8988T (cell line): ENCODE measurements at regions not wholly inside any gene's neighbourhood (a gene's known extent, or its start where the extent isn't known, plus 50 kb on each side); places are given as distances from the start of the nearest gene placed in this dataset.
"Not testable (repeated sequence)": the region's sequence is repeated elsewhere in the genome, so short reads cannot be mapped to it uniquely, and the experiment has no call there.

ENCODE experiments used
- DNase-seq: peaks from one replicate; pipeline ENCODE4 v3.0.0; 2011

DNA sequence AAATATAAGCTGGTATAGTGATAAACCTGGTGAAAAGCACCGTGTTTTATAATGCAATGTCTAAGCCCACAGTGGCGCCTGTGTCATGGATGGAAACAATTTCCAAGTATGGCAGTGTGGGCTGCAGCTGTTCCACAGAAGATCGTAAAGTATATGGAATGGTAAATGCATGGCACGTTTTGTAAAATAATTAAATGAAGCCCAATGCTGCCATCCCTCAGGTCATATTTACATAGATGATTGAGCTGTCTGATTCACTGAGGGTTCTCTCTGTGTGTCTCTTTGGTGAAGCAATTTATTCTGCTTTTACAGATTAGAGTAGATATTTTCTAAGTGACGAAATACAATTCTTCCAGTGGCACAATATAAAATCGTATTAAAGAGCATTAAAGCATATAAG is 164.8 kb downstream of the ASMT start:
- no peak for DNase-seq

DNA sequence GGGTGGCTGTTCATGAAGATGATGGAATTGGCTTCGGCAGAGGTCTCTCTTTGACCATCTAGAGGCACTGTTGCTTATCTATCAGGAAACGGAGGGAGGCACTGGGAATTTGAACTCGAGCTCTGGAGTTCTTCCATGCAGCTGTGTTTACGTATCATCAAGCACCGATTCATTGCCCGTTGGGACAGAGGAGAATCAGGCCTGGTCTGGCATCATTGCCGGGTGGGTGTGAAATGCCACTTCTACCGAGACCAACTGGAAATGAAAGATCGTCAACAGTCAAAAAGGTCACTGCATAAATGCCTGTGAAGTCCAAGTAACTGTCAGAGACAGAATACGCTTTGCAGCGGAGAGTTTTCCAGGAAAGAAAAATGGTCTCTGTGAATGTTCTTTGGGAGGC is 166.9 kb downstream of the ASMT start:
- DNase-seq, result no peak

GRCh38 chrX:1784773-1785172 is 169.9 kb downstream of the ASMT start:
- DNase-seq, result no peak

GRCh38 chrX:1788300-1788911 is 173.5 kb downstream of the ASMT start:
- DNase-seq, result no peak

DNA sequence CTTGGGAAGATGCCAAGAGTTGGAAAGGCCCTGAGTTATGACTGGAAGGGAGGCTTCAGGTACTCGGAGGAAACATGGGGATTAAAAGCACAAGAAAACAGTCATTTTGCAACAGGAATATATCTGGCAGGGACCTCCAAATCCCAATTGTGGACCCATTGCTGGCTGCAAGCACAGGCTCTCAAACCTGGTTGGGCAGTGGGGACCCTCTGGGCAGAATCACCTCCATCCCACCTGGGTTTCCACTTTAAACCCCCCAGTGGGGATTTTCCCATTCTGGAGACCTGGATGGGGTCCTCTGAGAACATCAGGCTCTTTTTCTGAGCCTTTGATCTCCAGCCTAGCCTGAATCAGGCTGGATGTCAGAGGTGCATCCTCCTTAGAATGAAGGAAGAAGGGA is 177.8 kb downstream of the ASMT start:
- DNase-seq, result no peak

DNA sequence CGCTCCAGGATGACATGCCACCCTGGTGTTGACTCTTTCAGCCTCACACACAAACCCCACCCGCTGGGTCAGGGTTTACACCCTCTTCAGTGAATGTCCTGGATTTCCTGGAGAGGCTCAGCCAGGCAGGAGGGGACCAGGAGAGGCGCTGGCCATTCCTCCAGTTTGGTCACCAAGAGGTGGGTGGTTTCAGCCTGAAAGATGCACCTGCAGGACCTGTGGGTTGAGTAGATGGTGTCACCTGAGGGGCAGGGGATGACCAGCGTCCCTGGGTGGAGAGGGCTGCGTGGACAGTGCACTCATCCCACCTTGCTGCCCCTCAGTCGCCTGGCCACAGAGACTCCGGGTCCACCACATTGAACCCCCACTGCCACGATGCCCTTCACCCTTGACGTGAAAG is 179.7 kb downstream of the ASMT start:
- DNase-seq, result no peak

DNA sequence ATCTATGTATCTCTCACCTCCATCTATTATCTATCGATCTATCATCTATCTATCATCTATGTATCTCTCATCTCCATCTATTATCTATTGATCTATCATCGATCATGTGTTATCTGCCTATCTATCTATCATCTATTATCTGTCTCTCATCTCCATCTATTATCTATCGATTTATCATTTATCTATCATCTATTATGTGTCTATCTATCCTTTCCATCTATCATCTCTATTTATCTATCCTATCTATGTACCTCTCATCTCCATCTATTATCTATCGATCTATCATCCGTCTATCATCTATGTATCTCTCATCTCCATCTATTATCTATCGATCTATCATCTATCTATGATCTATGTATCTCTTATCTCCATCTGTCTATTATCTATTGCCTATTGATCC is 188.1 kb downstream of the ASMT start:
- DNase-seq, result no peak

DNA sequence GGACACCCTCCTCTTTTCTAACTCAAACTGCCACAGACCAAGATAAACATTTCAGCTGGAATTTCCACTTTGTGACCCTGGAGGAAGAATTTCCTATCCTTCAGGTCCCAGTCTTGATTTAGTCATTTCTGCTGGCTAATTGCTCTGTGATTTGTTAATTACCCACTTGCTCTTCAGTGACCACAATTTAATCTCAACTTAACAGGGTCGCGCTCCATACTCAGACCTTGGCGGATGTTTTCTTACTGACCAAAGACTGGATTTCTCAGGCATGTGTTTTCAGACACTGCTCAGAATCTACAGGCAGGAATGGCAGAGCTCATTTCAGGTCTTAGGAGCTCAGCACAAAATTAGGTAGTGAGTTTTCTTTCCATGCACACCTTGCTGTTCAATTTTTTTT is 188.9 kb downstream of the ASMT start:
- no peak for DNase-seq

DNA sequence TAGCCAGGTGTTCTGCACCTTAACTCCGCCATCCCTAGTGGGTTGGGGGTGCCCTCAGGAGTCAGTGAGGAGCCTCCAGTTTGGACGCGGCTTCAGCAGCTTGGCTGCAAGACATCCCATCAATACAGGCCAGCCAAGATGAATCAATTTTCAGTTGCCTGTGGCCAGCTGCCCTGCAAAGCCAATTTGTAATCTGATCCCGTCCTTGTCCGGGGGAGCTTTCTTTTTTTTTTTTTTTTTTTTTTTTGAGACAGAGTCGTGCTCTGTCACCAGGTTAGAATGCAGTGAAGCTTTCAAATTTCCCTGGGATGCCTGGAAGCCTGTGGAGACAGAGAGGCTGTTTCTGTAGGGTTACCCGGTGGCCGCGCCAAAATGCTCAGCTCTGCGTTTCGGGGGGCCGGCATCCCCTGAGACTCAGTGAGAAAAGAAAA is 192.5 kb downstream of the ASMT start:
- DNase-seq, result no peak

DNA sequence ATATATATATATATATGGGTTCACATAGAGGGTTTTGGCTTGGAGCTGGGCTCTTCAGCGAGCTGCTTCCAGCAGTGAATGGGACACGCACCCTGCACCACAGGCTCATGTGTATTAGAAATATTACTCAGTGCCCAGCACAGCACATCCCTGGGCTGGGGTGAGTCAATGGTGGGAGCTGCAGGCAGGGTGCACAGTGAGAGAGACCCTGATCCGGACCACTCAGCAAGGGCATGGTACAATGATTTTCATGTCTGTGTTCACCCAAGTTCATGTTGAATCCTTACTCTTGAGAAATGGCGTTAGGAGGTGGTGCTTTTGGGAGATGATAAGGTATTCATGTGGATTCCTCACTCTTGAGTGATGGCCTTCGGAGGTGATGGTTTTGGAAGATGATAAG is 194.7 kb downstream of the ASMT start:
- DNase-seq, result no peak

- no peak for DNase-seq
These were observed 198.9 kb downstream of the ASMT start for GRCh38 chrX:1813809-1814208.

GRCh38 chrX:1815456-1816175 is 200.8 kb downstream of the ASMT start:
- no peak for DNase-seq

- DNase-seq, result not testable (repeated sequence)
These were observed 201.6 kb downstream of the ASMT start for GRCh38 chrX:1816387-1816982.

DNA sequence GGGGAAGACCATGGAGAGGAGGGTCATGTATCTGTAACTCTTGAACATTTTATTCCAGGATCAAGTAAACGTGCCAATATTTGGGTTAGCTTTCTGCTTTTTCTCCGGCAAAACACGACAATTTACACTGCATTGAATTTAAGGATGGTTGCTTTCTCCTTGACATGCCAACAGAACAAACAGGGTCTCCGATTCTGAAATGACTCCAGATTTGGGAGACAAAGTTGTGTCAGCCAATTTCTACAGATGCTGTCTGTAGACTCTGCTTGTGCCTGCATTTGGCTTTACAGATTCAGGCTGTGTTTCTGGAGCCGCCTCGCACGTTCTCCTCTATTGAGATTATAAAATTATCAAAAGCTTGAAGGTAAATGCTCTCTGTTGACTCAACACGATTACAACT is 207.0 kb downstream of the ASMT start:
- DNase-seq, result no peak

DNA sequence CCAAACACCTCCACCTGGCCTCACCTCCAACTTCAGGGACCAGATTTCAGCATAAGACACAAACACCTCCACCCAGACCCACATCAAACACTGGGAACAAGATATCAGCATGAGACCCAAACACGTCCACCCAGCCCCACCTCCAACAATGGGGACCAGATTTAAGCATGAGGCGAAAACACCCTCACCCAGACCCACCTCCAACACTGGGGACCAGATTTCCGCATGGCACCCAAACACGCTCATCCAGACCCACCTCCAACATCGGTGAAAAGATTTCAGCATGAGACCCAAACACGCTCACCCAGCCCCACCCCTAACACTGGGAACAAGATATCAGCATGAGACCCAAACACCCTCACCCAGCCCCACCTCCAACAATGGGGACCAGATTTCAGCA is 210.0 kb downstream of the ASMT start:
- no peak for DNase-seq

DNA sequence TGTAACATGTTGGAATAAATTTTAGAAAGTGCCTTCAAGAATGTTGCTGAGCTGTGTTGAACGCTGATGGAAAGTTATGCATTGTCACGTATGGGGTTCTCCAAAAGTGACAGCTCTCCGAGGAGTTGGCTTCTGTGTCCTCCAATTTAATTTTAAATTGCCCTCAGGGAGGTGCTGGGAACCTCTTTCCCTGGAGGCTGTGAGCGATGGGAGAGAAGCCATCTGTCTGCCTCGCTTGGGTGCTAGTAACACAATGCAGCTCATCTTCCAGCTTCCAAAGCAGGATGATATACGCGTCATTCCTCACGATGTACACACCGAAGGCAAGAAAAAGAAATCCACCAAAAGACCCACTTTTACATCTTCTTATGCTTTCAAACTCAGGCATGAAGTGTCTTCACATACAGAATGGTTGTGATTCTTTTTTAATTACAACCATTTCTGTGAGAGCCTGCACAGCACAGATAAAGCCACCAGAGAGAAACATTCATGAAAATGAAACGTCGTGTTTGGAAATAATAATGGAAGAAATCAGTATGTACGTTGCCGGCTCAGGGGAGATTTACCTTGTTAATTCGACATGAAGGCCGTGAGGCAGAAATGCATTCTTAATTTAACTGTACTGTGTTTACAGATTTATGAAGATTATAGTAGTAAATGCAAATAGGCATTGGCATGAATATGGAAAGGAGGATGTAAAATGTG is 218.9 kb downstream of the ASMT start:
- DNase-seq, result no peak

- no peak for DNase-seq
These were observed 220.2 kb downstream of the ASMT start for GRCh38 chrX:1835056-1835455.

GRCh38 chrX:1836683-1837082 is 221.8 kb downstream of the ASMT start:
- DNase-seq, result no peak

DNA sequence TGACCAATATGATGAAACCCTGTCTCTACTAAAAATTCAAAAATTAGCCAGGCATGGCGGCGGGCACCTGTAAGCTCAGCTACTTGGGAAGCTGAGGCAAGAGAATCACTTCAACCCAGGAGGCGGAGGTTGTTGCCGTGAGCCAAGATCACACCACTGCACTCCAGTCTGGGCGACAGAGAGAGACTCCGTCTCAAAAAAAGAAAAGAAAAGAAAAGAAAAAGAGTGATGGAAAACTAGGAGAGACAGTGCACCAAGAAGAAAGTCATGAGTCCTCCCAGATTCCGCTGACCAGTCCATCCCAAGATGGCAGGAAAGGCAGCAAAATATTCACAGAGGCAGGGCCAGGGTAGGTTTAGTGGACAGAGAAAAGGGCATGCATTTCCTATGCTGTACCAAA is 226.9 kb downstream of the ASMT start:
- no peak for DNase-seq

DNA sequence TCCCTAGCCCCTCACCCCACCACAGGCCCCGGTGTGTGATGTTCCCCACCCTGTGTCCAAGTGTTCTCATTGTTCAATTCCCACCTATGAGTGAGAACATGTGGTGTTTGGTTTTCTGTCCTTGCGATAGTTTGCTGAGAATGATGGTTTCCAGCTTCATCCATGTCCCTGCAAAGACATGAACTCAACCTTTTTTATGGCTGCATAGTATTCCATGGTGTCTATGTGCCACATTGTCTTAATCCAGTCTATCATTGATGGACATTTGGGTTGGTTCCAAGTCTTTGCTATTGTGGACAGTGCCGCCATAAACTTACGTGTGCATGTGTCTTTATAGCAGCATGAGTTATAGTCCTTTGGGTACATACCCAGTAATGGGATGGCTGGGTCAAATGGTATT is 232.1 kb downstream of the ASMT start:
- not testable (repeated sequence) for DNase-seq

DNA sequence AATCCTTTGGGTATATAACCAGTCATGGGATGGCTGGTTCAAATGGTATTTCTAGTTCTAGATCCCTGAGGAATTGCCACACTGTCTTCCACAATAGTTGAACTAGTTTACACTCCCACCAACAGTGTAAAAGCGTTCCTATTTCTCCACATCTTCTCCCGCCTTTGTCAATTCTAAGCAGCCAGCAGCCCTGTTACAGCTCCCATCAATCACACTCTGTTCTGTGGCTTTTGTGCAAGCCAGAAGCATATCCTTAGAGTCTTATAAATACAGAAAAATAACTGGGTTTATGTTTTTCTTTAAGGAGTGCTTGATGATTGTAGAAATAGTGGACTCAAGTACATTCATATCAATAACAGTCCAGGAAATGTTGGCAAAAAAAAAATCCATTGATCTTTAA is 232.9 kb downstream of the ASMT start:
- not testable (repeated sequence) for DNase-seq

- DNase-seq, result no peak
These were observed 236.7 kb downstream of the ASMT start for GRCh38 chrX:1851527-1851926.

GRCh38 chrX:1852082-1852481 is 237.2 kb downstream of the ASMT start:
- DNase-seq, result no peak

DNA sequence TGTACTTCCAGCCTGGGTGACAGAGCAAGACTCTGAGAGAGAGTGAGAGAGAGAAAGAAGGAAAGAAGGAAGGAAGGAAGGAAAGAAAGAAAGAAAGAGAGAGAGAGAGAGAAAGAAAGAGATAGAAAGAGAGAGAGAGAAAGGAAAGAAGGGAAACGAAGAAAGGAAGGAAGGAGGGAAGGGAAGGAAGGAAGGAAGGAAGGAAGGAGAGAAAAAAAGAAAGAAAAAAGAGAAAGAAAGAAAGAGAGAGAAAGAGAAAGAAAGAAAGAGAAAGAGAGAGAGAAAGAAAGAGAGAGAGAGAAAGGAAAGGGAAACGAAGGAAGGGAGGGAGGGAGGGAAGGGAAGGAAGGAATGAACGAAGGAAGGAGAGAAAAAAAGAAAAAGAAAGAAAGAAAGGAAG is 238.6 kb downstream of the ASMT start:
- no peak for DNase-seq
